GM21576 (cell line): ENCODE measurements at regions not wholly inside any gene's neighbourhood (a gene's known extent, or its start where the extent isn't known, plus 50 kb on each side); places are given as distances from the start of the nearest gene placed in this dataset.
A peak's percentile ranks its signal among the peaks of the same experiment; 100 is the strongest.

ENCODE experiments used
- ATAC-seq: cut with Tn5 transposase; IDR thresholded peaks from one replicate; pipeline ENCODE4 v1.9.1; 2021; ENCODE audit warnings: mild to moderate bottlenecking, moderate library complexity; ENCODE audit not compliant: unreplicated experiment

DNA sequence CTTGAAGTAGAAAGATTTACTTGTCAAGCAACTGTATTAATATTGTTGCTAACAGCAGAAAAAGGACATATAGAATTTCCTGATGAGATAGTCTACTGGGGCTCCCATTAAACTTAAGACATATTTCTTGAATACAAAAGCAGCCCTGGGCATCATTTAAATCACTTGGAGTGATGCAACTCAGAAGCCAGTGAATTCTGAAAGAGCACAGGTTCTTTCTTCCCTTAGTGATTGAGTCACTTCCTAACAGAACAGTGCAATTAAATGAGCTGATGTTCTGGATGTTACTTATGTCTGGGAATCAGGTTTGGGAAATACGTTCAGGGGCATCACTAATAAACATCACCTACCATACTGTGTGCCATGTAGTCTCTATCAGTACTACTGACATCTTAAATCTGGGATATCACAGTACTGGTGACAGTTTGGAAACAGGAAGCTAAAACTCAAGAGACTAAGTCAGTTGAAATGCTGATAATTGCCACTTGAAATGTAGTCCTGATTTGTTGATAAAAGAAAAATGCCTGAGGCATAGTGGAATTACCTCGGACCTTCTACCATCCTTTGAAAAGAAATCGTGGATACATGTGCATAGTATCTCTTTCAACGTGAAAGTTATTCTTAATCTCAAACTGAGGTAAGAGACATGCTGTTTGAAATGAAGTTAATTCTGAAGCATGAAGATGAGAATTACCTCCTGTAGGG lies 249.2 kb upstream of the GPRIN3 start:
- no peak for ATAC-seq

DNA sequence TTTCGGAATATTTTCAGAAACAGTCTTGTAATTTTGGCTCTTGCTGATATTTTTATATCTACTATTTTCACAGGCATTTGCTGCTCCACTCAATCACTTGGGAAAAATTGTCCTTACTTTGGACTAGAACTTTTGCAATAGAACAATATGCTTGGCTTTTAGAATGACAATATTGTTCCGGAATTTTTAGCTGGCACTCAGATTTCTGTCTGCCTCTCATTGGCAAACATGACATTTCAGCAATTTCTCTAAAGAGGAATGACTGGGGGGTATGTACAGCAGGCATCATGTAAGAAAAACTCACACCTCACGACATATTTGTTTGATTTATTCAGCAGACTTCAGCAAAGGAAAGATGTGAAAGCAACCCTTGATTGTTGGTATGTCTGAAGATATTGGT lies 243.6 kb upstream of the GPRIN3 start:
- ATAC-seq: no peak

DNA sequence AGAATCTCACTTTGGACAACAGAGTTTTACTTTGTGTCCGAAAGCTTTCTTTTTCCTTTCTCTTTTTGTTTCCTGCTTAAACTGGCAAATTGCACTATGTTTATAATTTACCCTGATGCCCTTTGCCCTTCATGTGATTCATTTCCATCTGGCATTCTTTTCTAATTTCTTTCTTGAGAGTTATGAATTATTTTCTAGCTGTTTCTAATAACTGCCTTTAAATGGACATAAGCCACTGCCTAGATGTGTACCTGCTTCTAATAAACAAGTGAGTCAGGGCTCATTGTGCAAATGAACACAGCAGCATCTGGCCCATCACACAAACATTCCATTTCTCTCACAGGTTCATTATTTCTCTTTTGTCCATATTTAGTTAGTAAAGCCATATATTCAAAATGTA lies 242.3 kb upstream of the GPRIN3 start:
- ATAC-seq: no peak

DNA sequence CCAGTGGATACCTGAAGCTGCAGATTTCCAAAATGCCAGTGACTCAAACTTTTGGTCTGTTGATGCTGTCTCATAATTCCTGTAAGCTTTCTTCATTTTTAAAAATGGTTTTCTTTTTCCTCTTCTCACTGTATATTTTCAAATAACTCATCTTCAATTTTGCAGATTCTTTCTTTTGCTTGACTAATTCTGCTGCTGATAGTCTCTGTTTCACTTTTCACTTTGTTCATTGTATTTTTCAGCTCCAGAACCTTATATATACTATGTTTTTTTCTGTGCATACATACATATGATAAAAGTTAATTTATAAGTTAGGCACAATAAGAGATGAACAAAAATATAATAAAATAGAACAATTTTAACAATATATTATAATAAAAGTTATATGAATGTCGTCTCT lies 237.7 kb upstream of the GPRIN3 start:
- no peak for ATAC-seq

DNA sequence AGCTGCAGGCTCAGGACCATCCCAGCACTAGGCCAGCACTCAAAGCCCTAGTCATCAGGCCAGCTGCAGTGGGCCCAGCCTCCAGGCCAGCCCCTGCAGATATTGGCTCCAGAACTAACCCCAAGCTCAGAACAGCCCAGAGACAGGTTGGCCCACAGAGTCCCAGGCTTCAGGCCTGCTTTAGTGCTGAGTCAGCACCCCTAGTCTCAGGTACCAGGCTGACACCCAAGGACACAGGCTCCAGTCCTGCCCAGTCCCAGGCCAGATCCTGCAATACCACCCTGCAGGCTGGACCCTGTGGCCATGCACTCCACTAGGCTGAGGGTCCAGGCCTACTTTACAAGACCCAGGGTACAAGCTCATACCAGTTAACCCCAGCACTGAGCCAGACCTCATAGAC lies 234.4 kb upstream of the GPRIN3 start:
- no peak for ATAC-seq

DNA sequence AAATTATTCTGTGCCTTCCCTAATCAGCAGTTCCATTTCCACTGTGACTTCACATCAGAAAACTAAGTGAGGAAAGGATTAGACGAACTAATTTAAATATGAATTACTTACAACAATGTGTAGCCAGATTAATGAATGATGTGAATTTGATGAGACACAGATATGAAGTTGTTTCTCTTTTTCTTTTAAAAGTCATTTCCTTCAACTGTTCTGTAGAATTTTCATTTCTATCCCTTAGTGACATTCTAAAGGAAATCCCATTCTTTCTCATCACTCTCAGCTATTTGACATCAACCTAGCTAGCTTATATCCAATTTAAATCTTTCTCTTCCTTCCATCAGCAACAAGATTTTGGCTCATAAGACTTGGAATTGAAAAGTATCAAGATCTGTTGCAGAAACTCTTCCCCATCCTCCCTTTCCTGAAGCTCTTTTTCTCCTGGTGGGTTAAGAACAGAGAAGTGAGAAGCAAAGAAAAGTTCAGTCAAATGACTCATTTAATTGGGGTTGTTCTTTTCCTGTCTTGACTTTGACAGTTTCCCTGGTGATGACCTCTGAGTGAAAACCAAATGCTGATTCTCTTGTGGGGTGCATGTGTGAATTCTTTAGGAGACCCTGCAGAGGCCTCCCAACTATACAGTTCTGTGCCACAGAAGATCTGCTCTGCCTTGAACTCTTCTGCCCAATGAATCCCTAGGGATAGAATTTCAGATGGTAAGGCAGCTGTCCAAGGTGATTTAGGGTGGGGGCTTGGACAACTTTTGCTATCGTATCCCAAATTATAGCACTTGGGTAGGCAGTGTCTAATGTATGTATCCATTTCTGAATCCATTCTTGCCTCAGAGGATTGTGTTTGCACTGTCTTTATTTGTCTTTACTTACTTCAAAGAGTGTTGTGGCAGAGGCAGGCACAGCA lies 232.5 kb upstream of the GPRIN3 start:
- ATAC-seq: no peak

DNA sequence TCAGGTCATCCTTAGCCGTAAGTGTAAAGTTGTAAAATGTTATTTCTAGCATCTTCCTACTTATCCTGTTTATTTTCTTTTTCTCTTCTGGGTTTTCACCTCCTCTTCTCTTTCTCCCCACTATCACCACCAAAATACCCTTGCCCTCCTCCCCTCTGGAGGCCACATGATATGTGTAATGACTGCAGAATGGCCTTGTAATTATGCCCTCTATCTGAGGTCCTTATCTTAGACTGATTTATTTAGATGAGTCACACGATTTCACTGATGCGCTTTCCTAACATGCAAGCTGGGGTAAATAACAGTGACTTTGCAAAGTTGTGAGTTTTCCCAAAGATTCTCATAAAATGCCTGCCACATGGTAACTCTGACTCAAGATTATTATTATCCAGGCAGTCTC lies 231.8 kb upstream of the GPRIN3 start:
- ATAC-seq: no peak

DNA sequence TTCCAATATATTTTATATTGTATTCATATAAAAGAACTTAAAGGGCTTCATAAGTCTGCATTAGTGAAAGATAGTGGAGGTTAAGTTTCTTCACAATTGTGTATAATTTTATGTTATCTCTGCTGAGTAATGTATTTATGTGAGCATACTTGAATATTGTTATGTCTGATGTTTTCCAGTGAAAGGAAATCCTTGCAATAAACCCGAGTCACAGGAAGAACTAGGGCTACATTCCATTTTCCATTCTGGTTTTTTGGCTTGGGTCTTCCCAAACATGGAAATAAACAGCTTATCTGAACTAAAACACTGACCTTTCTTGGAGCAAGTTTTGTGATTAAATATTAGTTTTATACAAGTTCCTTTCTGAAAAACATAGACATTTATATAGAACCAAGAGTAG lies 231.3 kb upstream of the GPRIN3 start:
- ATAC-seq: no peak

DNA sequence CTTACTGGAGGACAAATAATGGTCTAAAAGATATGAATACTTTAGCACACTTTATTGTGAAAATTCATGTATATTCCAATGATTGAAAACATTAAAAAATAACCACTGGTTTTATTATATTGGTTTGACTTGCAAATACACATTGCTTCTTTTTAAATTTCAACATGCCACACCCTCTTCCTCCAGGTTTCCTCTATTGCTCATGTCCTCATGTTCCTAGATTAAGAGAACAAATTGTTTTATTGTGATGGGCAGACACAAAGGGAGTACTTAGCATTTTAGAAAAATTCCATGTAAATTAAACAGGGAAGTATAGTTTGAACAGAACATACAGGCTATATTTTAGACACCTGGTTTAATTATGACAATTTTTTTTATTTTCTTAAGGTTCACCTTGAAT lies 230.6 kb upstream of the GPRIN3 start:
- ATAC-seq: no peak

DNA sequence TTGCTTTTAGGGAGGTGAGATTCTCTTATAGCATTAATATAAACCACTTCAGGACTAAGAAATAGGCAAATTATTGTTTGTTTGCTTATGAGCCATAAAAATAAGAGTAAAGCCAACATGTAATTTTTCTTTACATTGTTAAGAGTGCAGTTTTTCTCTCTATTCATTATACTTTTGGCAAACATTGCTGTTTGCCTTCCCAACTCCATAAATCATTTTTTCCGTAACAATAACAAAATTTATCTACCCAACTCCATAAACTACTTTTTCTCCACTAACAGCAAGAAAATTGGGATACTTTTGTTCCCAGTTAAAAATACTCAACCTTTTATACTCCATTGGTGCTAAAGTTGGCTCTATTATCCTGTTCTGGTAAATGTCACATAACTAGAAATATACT lies 229.7 kb upstream of the GPRIN3 start:
- ATAC-seq: no peak

DNA sequence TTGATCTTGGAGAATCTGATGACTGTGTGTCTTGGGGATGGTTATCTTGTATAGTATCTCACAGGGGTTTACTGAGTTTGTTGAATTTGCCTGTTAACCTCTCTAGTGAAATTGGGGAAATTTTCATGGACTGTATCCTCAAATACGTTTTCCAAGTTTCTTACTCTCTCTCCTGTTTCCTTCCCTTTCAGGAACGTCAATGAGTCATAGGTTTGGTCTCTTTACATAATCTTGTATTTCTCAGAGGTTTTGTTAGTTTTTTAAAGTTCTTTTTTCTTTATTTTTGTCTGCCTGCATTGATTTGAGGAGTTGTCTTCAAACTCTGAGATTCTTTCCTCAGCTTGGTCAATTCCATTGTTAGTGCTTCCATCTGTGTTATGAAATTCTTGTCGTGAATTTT lies 227.7 kb upstream of the GPRIN3 start:
- no peak for ATAC-seq

DNA sequence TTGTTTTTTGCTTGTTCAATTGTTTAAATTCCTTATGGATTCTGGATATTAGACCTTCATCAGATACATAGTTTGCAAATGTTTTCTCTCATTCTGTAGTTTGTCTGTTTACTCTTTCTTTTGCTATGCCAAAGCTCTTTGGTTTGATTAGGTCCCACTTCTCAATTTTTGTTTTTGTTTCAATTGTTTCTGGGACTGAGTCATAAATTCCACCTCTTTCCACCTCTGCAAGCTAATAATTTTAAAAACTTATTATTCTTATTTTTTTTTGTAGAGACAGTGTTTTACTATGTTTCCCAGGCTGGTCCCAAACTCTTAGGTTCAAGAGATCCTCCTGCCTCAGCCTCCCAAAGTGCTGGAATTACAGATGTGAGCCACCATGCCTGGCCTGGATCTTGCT lies 226.8 kb upstream of the GPRIN3 start:
- ATAC-seq: no peak

DNA sequence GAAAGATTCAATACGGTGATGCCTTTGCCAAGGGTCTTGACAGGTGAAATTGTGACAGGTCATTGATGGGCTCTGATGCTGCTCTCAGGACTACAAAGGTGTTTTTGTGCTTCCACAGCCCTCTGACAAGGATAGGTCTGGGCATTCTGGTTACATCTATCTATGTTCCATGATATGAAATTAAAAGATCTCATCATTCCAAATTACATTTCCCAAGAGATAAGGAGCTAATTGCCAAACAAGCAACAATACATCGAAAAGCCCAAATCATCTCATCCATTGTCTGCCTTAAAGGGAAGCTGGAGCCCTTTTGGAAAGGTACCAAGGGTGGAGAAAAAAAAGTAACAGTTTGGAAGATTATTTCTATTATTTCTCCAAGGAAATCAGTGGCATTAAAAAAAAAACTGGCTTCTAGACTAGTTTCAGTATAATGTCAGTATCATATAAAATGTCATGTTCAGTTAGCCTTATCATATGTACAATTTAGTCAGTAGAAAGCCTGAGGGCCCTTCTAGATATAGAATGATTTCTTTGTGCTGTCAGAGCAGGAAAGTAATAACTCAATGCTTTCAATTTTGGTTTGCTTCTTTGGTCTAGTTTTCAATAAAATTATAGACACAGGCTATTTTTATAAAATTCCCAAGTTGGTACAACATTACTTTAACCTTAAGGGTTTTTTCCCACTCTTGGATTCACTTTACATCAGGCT lies 224.5 kb upstream of the GPRIN3 start:
- ATAC-seq: no peak

DNA sequence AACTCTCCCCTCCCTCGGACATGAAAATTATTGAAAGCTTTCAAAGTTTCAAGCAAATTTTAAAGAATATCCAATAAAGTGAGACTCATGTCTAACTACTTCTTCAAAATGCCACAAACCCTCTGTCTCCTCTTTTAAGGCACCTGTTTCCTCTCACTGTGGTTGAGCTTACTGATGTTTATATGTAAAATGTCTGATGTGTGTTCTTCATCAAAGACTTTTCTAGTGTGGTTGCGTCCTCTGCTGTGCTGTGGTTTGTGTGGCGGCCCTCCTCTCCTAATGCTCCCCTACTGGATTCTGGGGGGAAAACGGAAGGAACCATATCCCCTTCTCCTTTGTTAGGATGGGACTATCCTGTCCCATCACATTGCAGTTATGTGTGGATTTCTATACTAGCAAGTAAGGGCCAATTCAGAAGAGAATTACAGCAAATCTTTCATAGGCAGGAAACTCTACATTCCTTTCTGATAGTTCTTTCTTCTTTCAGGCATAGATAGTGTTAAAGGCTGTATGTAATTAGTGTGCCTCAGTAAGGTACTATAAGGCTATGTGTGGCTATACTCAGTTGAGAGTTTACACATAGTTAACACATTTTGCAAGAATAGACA lies 221.0 kb upstream of the GPRIN3 start:
- no peak for ATAC-seq

DNA sequence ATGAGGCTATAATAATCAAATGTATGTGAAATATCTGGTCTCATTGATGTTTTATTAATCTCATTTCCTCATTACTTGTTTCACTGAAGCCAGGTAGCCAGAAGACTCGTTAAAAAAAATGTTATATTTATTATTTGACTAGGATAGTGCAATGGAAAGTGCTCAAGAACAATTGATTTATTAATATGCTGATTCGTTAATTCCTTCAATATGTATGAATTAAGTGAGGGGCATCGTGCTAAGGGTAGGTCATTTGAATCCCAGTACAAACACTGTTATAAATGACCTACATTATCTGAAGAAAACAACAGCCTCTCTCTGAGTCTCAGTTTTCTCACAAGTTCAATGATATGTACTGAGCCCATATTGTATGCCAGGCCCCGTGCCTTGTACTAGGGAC lies 214.2 kb upstream of the GPRIN3 start:
- no peak for ATAC-seq

DNA sequence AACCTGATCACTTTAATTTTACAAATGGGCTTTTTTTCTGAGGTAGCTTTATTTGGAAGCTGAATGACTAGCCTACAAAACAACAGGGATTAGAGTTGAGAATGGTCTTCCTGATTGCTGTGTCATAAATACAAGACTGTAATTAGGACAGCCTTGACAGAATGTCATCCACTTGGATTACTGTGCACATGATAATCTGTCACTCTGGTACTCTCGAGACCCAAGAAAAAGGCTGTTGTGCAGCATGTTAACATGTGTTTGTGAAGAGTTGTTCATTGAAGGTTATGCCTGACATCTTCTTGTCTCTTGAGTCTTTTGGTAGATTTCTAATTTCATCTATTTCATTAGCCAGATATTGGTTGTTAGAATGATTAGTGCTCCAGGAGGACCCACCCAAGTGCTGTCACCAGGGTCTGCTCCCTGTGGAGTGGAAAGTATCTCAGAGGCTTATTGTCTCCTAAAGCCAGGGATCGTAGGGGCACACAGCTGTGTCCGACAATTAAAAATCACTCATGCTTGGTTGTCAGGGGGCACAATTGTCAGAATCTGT lies 212.2 kb upstream of the GPRIN3 start:
- no peak for ATAC-seq

DNA sequence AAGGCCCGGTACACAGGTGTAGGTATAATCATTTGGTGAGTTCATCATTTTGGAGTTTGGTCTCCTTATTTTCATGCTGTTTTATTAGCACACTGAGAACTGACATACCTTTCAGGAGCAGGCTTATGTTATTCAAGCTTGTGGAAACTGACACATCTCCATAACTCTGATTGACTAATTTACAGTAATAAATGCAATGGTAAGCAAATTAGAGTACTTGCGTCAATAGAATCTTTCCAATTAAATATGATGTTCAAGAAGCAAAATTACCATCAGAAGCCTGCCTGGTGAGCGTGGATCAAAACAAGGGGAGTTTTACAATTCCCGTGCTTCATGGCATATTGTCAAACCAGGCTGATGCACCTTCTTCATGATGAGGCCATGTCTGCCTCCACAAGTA lies 210.7 kb upstream of the GPRIN3 start:
- no peak for ATAC-seq

DNA sequence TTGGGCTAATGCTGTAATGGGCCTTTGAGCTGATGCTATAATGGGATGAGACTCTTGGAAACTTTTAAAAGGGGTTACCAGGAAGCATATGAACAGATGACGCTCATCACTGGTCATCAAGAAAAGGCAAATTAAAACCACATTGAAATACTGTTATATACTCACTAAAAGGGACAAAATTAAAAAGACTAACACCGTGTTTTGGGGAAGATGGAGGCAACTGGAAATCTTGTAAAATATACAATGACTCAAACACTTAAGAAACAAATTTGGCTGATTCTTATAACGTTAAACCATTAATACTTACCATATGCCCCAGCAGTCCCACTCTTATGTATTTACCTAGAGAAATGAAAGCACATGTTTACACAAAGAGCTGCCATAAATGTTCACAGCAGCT lies 207.2 kb upstream of the GPRIN3 start:
- ATAC-seq: no peak

DNA sequence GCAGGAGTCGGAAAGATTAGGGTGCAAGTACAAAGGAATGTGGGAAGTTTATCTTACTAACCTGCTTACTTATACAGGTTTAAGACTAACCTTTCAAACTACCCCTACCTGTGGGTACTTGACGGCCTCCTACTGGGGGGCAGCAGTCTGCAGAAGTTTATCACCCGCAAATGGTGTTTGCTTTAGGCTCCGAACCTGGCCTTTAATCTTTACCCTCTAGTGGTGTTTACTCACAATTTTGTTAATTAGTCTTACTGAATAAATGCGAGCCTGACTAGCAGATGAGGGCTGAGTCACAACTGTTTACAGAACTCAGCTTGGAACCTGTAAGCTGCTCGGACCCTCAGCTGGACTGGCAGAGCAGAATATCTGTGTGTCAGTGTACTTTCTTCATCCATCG lies 204.2 kb upstream of the GPRIN3 start:
- no peak for ATAC-seq

DNA sequence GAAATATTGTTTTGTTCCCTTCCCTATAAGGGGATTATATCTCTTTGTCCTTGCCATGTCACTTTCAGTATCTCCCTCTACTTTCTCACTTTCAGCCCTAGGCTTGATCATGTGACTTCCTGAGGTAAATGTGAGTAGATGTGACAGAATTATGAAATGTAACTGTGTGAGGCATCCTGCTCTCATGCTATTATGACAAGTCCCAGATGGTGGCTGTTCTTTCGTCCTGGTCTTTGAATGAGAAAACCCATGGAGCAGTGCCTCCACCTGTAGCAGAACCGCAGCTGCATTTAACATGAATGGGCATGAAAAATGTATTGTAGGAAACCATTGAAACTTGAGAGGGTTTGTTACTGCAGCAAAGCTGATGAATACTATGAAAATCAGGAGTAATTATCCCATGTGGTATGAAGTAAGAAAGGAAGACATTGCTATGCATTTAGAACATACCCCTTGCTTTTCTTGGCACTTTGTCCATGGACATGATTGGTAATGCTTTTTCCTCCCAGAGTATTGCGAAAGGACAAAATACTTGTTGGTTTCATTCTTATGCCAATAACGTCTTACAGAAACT lies 202.2 kb upstream of the GPRIN3 start:
- peak; percentile 100 for ATAC-seq
